ENCODE measurements at regions not wholly inside any gene's neighbourhood (a gene's known extent, or its start where the extent isn't known, plus 50 kb on each side); places are given as distances from the start of the nearest gene placed in this dataset.

- Histone ChIP-seq H3K4me2 (ENCODE audit: low read depth, low read length) (no peak overlapping the region), H3K36me3 (replicated peaks in 1 of 2; ENCODE audit: control insufficient read depth in 1 of 2, insufficient read depth in 2 of 2, low read length in 2 of 2) (no peaks in the 10 kb centered on the region), H3K4me3 (replicated peaks in 1 of 3; ENCODE audit: insufficient read depth in 1 of 3, low read depth in 2 of 3, low read length in 3 of 3) (no peak overlapping the region), H3K79me2 (ENCODE audit: insufficient read depth, low read length) (no peaks in the 10 kb centered on the region), H3K9ac (ENCODE audit: insufficient read depth, low read depth, low read length) (no peak overlapping the region), H3K27ac (ENCODE audit: extremely low read length, insufficient read depth, low read length) (no peak overlapping the region), H3K4me1 (ENCODE audit: insufficient read depth, low read length) (no peaks in the 10 kb centered on the region), H3K9me3 (ENCODE audit: low read length) (no peaks in the 10 kb centered on the region), H4K20me1 (ENCODE audit: insufficient read depth, low read length) (no peaks in the 10 kb centered on the region), H3K27me3 (ENCODE audit: control insufficient read depth in 1 of 2, insufficient read depth in 2 of 2, low read length in 2 of 2) (peaks cover 7 to 57% of the 10 kb centered on the region in 2 experiments; a peak in 4 of 5 replicates), H2AFZ (ENCODE audit: low read length) (no peak overlapping the region)
- FAIRE-seq = no peak
- TF ChIP-seq ZNF292 (CRISPR knock-in tag; IDR thresholded peaks at IDR 0.05; ENCODE audit: borderline replicate concordance, low read depth) (no peak), NR2C2 (CRISPR knock-in tag; IDR thresholded peaks at IDR 0.05; ENCODE audit: borderline replicate concordance) (no peak), FOXJ3 (CRISPR knock-in tag; IDR thresholded peaks at IDR 0.05; ENCODE audit: borderline replicate concordance) (no peak)
- no peak for DNase-seq (ENCODE audit: low spot score)
- no TSS peak for BruUV-seq (replicated peaks)
- POLR2A ChIA-PET = no interaction called here
- CTCF ChIA-PET (ENCODE audit: low intra/inter-chr PET ratio, low total read pairs) = no interaction called here
- in situ Hi-C loops (cut with HindIII; ENCODE audit: extremely low pct_ligation_motif_present, low pct_unique_long_range_greater_than_20kb) (no loop called here), intact Hi-C loops (cut with micrococcal nuclease; ENCODE audit: unreplicated experiment) (no loop called here)
- ATAC-seq = no peak
- 30% methylated on average over 5 of the region's 5 CpGs for WGBS (ENCODE audit: low lambda C conversion rate)
These were observed 626.3 kb downstream of the TBC1D22A start for GRCh38 chr22:47388778-47389177.

DNA sequence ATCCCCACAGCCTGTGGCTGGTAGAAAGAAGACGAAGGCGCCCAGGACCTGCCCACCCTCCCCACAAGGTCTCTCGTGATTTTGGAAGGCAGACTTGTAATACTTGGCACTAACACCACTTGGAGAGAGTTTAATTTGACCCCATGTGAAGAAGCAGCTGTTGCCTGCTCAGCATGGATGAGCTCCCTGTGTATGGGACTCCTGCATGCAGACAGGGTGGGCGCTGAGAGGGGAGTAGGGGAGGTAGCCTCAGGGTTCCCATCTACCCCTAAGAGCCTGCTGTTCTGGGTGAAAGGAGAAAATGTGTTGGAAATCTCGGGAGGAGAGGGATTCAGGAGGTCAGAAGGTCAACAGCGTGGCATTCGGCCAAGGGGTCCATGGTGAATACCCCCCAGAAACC lies 625.9 kb downstream of the TBC1D22A start:
- in situ Hi-C loops (cut with HindIII; ENCODE audit: extremely low pct_ligation_motif_present, low pct_unique_long_range_greater_than_20kb) = no loop called here
- H3K4me3 ChIP-seq (replicated peaks in 1 of 3; ENCODE audit: insufficient read depth in 1 of 3, low read depth in 2 of 3, low read length in 3 of 3) = no peak overlapping the region
- no peak overlapping the region for H3K9ac ChIP-seq (ENCODE audit: insufficient read depth, low read depth, low read length)
- BruUV-seq (replicated peaks) = no TSS peak
- H3K27me3 ChIP-seq (ENCODE audit: control insufficient read depth in 1 of 2, insufficient read depth in 2 of 2, low read length in 2 of 2) = peaks cover 5 to 56% of the 10 kb centered on the region in 2 experiments; a peak in 4 of 5 replicates
- no peak overlapping the region for H3K27ac ChIP-seq (ENCODE audit: extremely low read length, insufficient read depth, low read length)
- ATAC-seq = no peak
- intact Hi-C loops (cut with micrococcal nuclease; ENCODE audit: unreplicated experiment) = no loop called here
- ChIA-PET CTCF (ENCODE audit: low intra/inter-chr PET ratio, low total read pairs) (no interaction called here), POLR2A (no interaction called here)
- H3K79me2 ChIP-seq (ENCODE audit: insufficient read depth, low read length) = no peaks in the 10 kb centered on the region
- WGBS (ENCODE audit: low lambda C conversion rate) = 0% methylated on average over 7 of the region's 7 CpGs
- DNase-seq (ENCODE audit: low spot score) = no peak
- TF ChIP-seq TMF1 (CRISPR knock-in tag; IDR thresholded peaks at IDR 0.05; ENCODE audit: low read depth) (no peak), TERF1 (CRISPR knock-in tag; IDR thresholded peaks at IDR 0.05) (no peak)
- no peak overlapping the region for H2AFZ ChIP-seq (ENCODE audit: low read length)
- FAIRE-seq = no peak
- no peaks in the 10 kb centered on the region for H3K36me3 ChIP-seq (replicated peaks in 1 of 2; ENCODE audit: control insufficient read depth in 1 of 2, insufficient read depth in 2 of 2, low read length in 2 of 2)
- H3K4me2 ChIP-seq (ENCODE audit: low read depth, low read length) = no peak overlapping the region
- no peaks in the 10 kb centered on the region for H4K20me1 ChIP-seq (ENCODE audit: insufficient read depth, low read length)
- H3K9me3 ChIP-seq (ENCODE audit: low read length) = no peaks in the 10 kb centered on the region
- H3K4me1 ChIP-seq (ENCODE audit: insufficient read depth, low read length) = no peaks in the 10 kb centered on the region

All from HepG2 (cell line).